MM.1S (cell line): ENCODE measurements at regions not wholly inside any gene's neighbourhood (a gene's known extent, or its start where the extent isn't known, plus 50 kb on each side); places are given as distances from the start of the nearest gene placed in this dataset.

ENCODE experiments used
- CTCF ChIP-seq: fragments of 300-600 bp; sonication (generic); IDR thresholded peaks from 2 replicates; pipeline ENCODE4 v1.5.1; 2016; ENCODE audit warnings: antibody characterized with exemption, low read length, mixed read lengths
- EZH2 ChIP-seq: fragments of 300-600 bp; sonication (generic); optimal IDR thresholded peaks from 2 replicates; pipeline ENCODE3; 2017; ENCODE audit warnings: low read depth, mild to moderate bottlenecking, antibody characterized with exemption, low read length, mixed read lengths

GRCh38 chr18:40420675-40421074, 1534.4 kb upstream of the PIK3C3 start:
- TF ChIP-seq CTCF, result no peak
- TF ChIP-seq EZH2, result no peak
